Activated B cell treated with CpG ODN at 0.5 μM for 24 hours (primary cell): ENCODE measurements at regions not wholly inside any gene's neighbourhood (a gene's known extent, or its start where the extent isn't known, plus 50 kb on each side); places are given as distances from the start of the nearest gene placed in this dataset.

ENCODE experiments used
- ATAC-seq: fragments of 200-7000 bp; cut with Tn5 transposase; one replicate; pipeline ENCODE4 v1.10.0; 2021; ENCODE audit warnings: low read depth, mild to moderate bottlenecking, moderate library complexity
- CTCF ChIA-PET: fragments of 350-600 bp; sonication (Branson Sonifier 250); formaldehyde crosslinking; loops from one replicate; lab custom pipeline; 2021; ENCODE audit warnings: antibody characterized with exemption; lab: Charles Lee
- POLR2A ChIA-PET: fragments of 350-600 bp; sonication (Branson Sonifier 250); formaldehyde crosslinking; loops from one replicate; lab custom pipeline; 2021; ENCODE audit warnings: antibody characterized with exemption; lab: Charles Lee
- DNase-seq: peaks from one replicate; pipeline ENCODE4 v3.0.0; 2022
- H3K27ac Mint-ChIP-seq: one replicate; pipeline ENCODE4 v1.8.0; 2020; ENCODE audit warnings: mixed read lengths
- H3K27me3 Mint-ChIP-seq: one replicate; pipeline ENCODE4 v1.8.0; 2021; ENCODE audit warnings: mixed read lengths
- H3K36me3 Mint-ChIP-seq: one replicate; pipeline ENCODE4 v1.8.0; 2021; ENCODE audit warnings: low read depth, mixed read lengths
- H3K4me1 Mint-ChIP-seq: one replicate; pipeline ENCODE4 v1.8.0; 2021; ENCODE audit warnings: mixed read lengths
- H3K4me3 Mint-ChIP-seq: one replicate; pipeline ENCODE4 v1.8.0; 2020; ENCODE audit warnings: mild to moderate bottlenecking, mixed read lengths
- H3K9me3 Mint-ChIP-seq: one replicate; pipeline ENCODE4 v1.8.0; 2020; ENCODE audit warnings: mixed read lengths
- CTCF ChIP-seq: fragments of 200-600 bp; IDR thresholded peaks from one replicate; pipeline ENCODE4 v1.8.0; 2022; ENCODE audit warnings: antibody characterized with exemption, mild to moderate bottlenecking
- intact Hi-C: fragments of 100-400 bp; cut with micrococcal nuclease; formaldehyde crosslinking; loops from one replicate; pipeline ENCODE4 v1.15.1; 2024

- Mint-ChIP-seq H3K9me3 (no peaks in the 10 kb centered on the region), H3K4me3 (no peak overlapping the region), H3K36me3 (no peaks in the 10 kb centered on the region), H3K27me3 (no peaks in the 10 kb centered on the region), H3K4me1 (no peaks in the 10 kb centered on the region), H3K27ac (no peak overlapping the region)
- DNase-seq (no peak), ATAC-seq (no peak)
- ChIA-PET POLR2A (no interaction called here), CTCF (no interaction called here)
- intact Hi-C loops: no loop called here
- no peak for TF ChIP-seq CTCF
Measured at GRCh38 chr13:107241381-107241780, 673.4 kb upstream of the ARGLU1 start.

- intact Hi-C loops: no loop called here
- Mint-ChIP-seq H3K4me3 (no peak overlapping the region), H3K4me1 (no peaks in the 10 kb centered on the region), H3K27me3 (no peaks in the 10 kb centered on the region), H3K36me3 (no peaks in the 10 kb centered on the region), H3K9me3 (no peaks in the 10 kb centered on the region), H3K27ac (no peak overlapping the region)
- POLR2A ChIA-PET: no interaction called here
- CTCF ChIA-PET: no interaction called here
- DNase-seq (no peak), ATAC-seq (no peak)
- TF ChIP-seq CTCF: no peak
Measured at GRCh38 chr13:107239213-107239612, 671.3 kb upstream of the ARGLU1 start.

GRCh38 chr13:107238262-107238981 is 670.5 kb upstream of the ARGLU1 start:
- H3K4me1 Mint-ChIP-seq: no peaks in the 10 kb centered on the region
- CTCF ChIA-PET: no interaction called here
- H3K27ac Mint-ChIP-seq: no peak overlapping the region
- H3K27me3 Mint-ChIP-seq: no peaks in the 10 kb centered on the region
- intact Hi-C loops: no loop called here
- no peaks in the 10 kb centered on the region for H3K9me3 Mint-ChIP-seq
- H3K36me3 Mint-ChIP-seq: no peaks in the 10 kb centered on the region
- POLR2A ChIA-PET: no interaction called here
- no peak for DNase-seq
- ATAC-seq: no peak
- no peak for TF ChIP-seq CTCF
- no peak overlapping the region for H3K4me3 Mint-ChIP-seq

GRCh38 chr13:107234319-107235073 is 666.6 kb upstream of the ARGLU1 start:
- Mint-ChIP-seq H3K36me3 (no peaks in the 10 kb centered on the region), H3K4me1 (no peaks in the 10 kb centered on the region), H3K27ac (no peak overlapping the region), H3K4me3 (no peak overlapping the region), H3K27me3 (no peaks in the 10 kb centered on the region), H3K9me3 (no peaks in the 10 kb centered on the region)
- ChIA-PET CTCF (interaction anchor here (1.2 kb wide), 1 partner anchor 10 kb away, joined by 3 read pairs; no protein-coding TSS in a partner anchor), POLR2A (no interaction called here)
- no peak for ATAC-seq
- intact Hi-C loops: no loop called here
- DNase-seq: no peak
- no peak for TF ChIP-seq CTCF

- Mint-ChIP-seq H3K4me1 (no peaks in the 10 kb centered on the region), H3K27ac (no peak overlapping the region), H3K36me3 (no peaks in the 10 kb centered on the region), H3K4me3 (no peak overlapping the region), H3K9me3 (no peaks in the 10 kb centered on the region), H3K27me3 (no peaks in the 10 kb centered on the region)
- intact Hi-C loops: no loop called here
- TF ChIP-seq CTCF: no peak
- DNase-seq (no peak), ATAC-seq (no peak)
- ChIA-PET CTCF (interaction anchor here (1.2 kb wide), 1 partner anchor 11 kb away, joined by 3 read pairs; no protein-coding TSS in a partner anchor), POLR2A (no interaction called here)
Measured at GRCh38 chr13:107233541-107233940, 665.6 kb upstream of the ARGLU1 start.
